K562 (cell line): ENCODE measurements at regions not wholly inside any gene's neighbourhood (a gene's known extent, or its start where the extent isn't known, plus 50 kb on each side); places are given as distances from the start of the nearest gene placed in this dataset.

Source experiments
- ATAC-seq: fragments of 200-7000 bp; cut with Tn5 transposase; 3 replicates; pipeline ENCODE4 v1.9.1; 2020; ENCODE audit warnings: moderate library complexity
- BruUV-seq: library from RNA; stranded (reverse); fragments of 400-500 nt; replicated peaks from 2 replicates; lab custom pipeline; 2021; lab: Mats Ljungman, UMichigan
- CTCF ChIA-PET: fragments of 300-600 bp; formaldehyde crosslinking; extraction: SDS; loops from one replicate; lab custom pipeline; 2021; ENCODE audit warnings: low intra/inter-chr PET ratio; lab: Yijun Ruan, JAX
- POLR2A ChIA-PET: fragments of 300-600, 350-650 bp; sonication (Branson Sonifier 250); formaldehyde crosslinking; extraction: SDS; loops from one replicate; lab custom pipeline; 2021; ENCODE audit warnings: antibody characterized with exemption, inconsistent platforms; lab: Yijun Ruan, JAX
- DNase-seq, 4 experiments: peaks; one replicate each; pipeline versions ENCODE4 v3.0.0 to v3.0.0-alpha.2; 2011 to 2018; ENCODE audit warnings: low spot score in 3 of 4, mixed read lengths in 3 of 4; ENCODE audit errors: extremely low read depth in 1 of 4
- FAIRE-seq: peaks from 2 replicates; lab custom pipeline; 2011; peaks lifted over from hg19 to GRCh38; lab: Jason Lieb, UNC
- H2AFZ ChIP-seq: 2 replicates; pipeline ENCODE4 v1.6.0; 2011; ENCODE audit warnings: low read depth, low read length, control low read depth, inconsistent platforms
- H3K27ac ChIP-seq: fragments of 200-600 bp; 3 replicates; pipeline ENCODE4 v1.8.0; 2011; ENCODE audit warnings: low read depth, mild to moderate bottlenecking, control low read depth, inconsistent platforms, low read length, moderate library complexity, mixed read lengths; ENCODE audit errors: extremely low read depth
- H3K27me3 ChIP-seq, 2 experiments: fragments of 300-600 bp in 1 of 2; 2 replicates in 1 of 2; 3 replicates in 1 of 2; pipeline versions ENCODE4 v1.6.0 to v1.8.0; 2011; ENCODE audit warnings: inconsistent platforms in 2 of 2, low read length in 2 of 2, mild to moderate bottlenecking in 1 of 2, mixed read lengths in 1 of 2, moderate library complexity in 1 of 2; ENCODE audit not compliant: control insufficient read depth in 2 of 2, insufficient read depth in 2 of 2
- H3K36me3 ChIP-seq: fragments of 300-600 bp; 3 replicates; pipeline ENCODE4 v1.8.0; 2011; ENCODE audit warnings: mild to moderate bottlenecking, low read length, inconsistent platforms; ENCODE audit not compliant: control insufficient read depth, insufficient read depth
- H3K4me1 ChIP-seq, 2 experiments: fragments of 200-600 bp in 1 of 2; replicated peaks in 1 of 2; 2 replicates in 1 of 2; 3 replicates in 1 of 2; pipeline versions ENCODE4 v1.5.1 to v1.8.0; 2011; ENCODE audit warnings: inconsistent platforms in 2 of 2, low read length in 2 of 2, mild to moderate bottlenecking in 1 of 2, mixed read lengths in 1 of 2, moderate library complexity in 1 of 2; ENCODE audit not compliant: control insufficient read depth in 2 of 2, insufficient read depth in 2 of 2
- H3K4me2 ChIP-seq: 2 replicates; pipeline ENCODE4 v1.6.1; 2011; ENCODE audit warnings: low read length, control low read depth, inconsistent platforms, mixed read lengths; ENCODE audit not compliant: insufficient read depth
- H3K4me3 ChIP-seq: fragments of 200-600 bp; sonication (generic), shearing (Covaris generic); 2 replicates; pipeline ENCODE4 v1.5.1; 2016; ENCODE audit warnings: control low read depth, inconsistent platforms
- H3K79me2 ChIP-seq: fragments of 200-600 bp; 3 replicates; pipeline ENCODE4 v1.8.0; 2011; ENCODE audit warnings: low read length, inconsistent platforms; ENCODE audit not compliant: control insufficient read depth, insufficient read depth
- H3K9ac ChIP-seq, 2 experiments: 2 replicates each; pipeline versions ENCODE4 v1.6.0 to v1.6.1; 2011; ENCODE audit warnings: low read depth in 2 of 2, low read length in 2 of 2, control low read depth in 1 of 2, inconsistent platforms in 1 of 2, mild to moderate bottlenecking in 1 of 2, mixed read lengths in 1 of 2; ENCODE audit not compliant: insufficient read depth in 1 of 2
- H3K9me1 ChIP-seq: one replicate; pipeline ENCODE4 v1.6.0; 2011; ENCODE audit warnings: inconsistent platforms, mild to moderate bottlenecking, low read length, moderate library complexity; ENCODE audit not compliant: control insufficient read depth, insufficient read depth
- H3K9me3 ChIP-seq: replicated peaks from 2 replicates; pipeline ENCODE4 v1.5.1; 2011; ENCODE audit warnings: low read depth, low read length, inconsistent platforms; ENCODE audit not compliant: control insufficient read depth, insufficient read depth
- H4K20me1 ChIP-seq: replicated peaks from 2 replicates; pipeline ENCODE4 v1.6.1; 2011; ENCODE audit warnings: low read length, inconsistent platforms, mixed read lengths; ENCODE audit not compliant: control insufficient read depth, insufficient read depth
- ETS2 ChIP-seq: IDR thresholded peaks from 2 replicates; pipeline ENCODE4 v1.6.1; 2016; ENCODE audit warnings: borderline replicate concordance, missing genetic modification characterization, mild to moderate bottlenecking, moderate library complexity, missing compliant biosample characterization; ENCODE audit not compliant: poor library complexity, severe bottlenecking
- HDAC3 ChIP-seq: fragments of 450-650 bp; IDR thresholded peaks from 2 replicates; pipeline ENCODE4 v1.6.1; 2018; ENCODE audit warnings: borderline replicate concordance, mild to moderate bottlenecking, moderate library complexity; ENCODE audit not compliant: partially characterized antibody
- HMG20A ChIP-seq: fragments of 450-650 bp; formaldehyde crosslinking; conservative IDR thresholded peaks from 2 replicates; pipeline ENCODE4 v1.4.0; 2020; ENCODE audit warnings: mild to moderate bottlenecking, mixed read lengths
- HOXB6 ChIP-seq: fragments of 250-450 bp; sonication (Bioruptor Pico); IDR thresholded peaks from 2 replicates; pipeline ENCODE4 v1.5.1; 2022; ENCODE audit warnings: mild to moderate bottlenecking, borderline replicate concordance
- KDM1A ChIP-seq, 2 experiments: fragments of 450-650 bp; IDR thresholded peaks; 2 replicates each; pipeline ENCODE4 v1.6.1; 2016; ENCODE audit warnings: mild to moderate bottlenecking in 2 of 2
- MECOM ChIP-seq: fragments of 250-450 bp; sonication (Bioruptor Pico); IDR thresholded peaks from 2 replicates; pipeline ENCODE4 v1.8.0; 2022; ENCODE audit warnings: inconsistent platforms
- MYNN ChIP-seq, 2 experiments: sonication (generic); formaldehyde crosslinking in 1 of 2; IDR thresholded peaks; 2 replicates each; pipeline versions ENCODE4 v1.5.0 to v1.6.1; 2016 to 2020; ENCODE audit warnings: antibody characterized with exemption in 1 of 2, missing genetic modification reagents in 1 of 2
- NFIX ChIP-seq: fragments of 250-450 bp; sonication (Bioruptor Pico); IDR thresholded peaks from 2 replicates; pipeline ENCODE4 v1.4.0; 2020; ENCODE audit warnings: low read depth, mild to moderate bottlenecking, moderate library complexity
- PURB ChIP-seq: sonication (generic); formaldehyde crosslinking; IDR thresholded peaks from 2 replicates; pipeline ENCODE4 v1.9.0; 2021; ENCODE audit warnings: low read depth, mild to moderate bottlenecking, missing genetic modification reagents
- SIN3A ChIP-seq, 2 experiments: fragments of 150-350 bp in 1 of 2; IDR thresholded peaks; 2 replicates each; pipeline ENCODE4 v1.6.1; 2011 to 2016; ENCODE audit warnings: borderline replicate concordance in 2 of 2, low read depth in 2 of 2, low read length in 2 of 2, mild to moderate bottlenecking in 2 of 2, moderate library complexity in 2 of 2; ENCODE audit not compliant: control insufficient read depth in 1 of 2
- SP1 ChIP-seq: sonication (generic); formaldehyde crosslinking; IDR thresholded peaks from 2 replicates; pipeline ENCODE4 v1.8.1; 2022; ENCODE audit warnings: mild to moderate bottlenecking, missing genetic modification reagents
- ZNF274 ChIP-seq: IDR thresholded peaks from 2 replicates; pipeline ENCODE4 v1.6.1; 2011; ENCODE audit warnings: low read depth, mild to moderate bottlenecking, low read length, moderate library complexity, borderline replicate concordance
- WGBS: fragments of 100-300 bp; shearing (Covaris generic); methylation state at CpG from one replicate; pipeline ENCODE4 v1.1.6; 2016; ENCODE audit warnings: low coverage, mixed read lengths; ENCODE audit not compliant: insufficient coverage; ENCODE audit errors: missing lambda C conversion rate; 5-methylcytosine and 5-hydroxymethylcytosine counted together
- in situ Hi-C: fragments of 300-500 bp; cut with MboI; formaldehyde crosslinking; loops from 4 replicates; pipeline ENCODE4 v1.15.0; 2018; ENCODE audit warnings: inconsistent platforms, mixed read lengths
- intact Hi-C: fragments of 100-400 bp; cut with micrococcal nuclease; formaldehyde crosslinking; loops from 2 replicates; pipeline ENCODE4 v1.14.2; 2022
- TF ChIP-seq, protein P1 (sequence below): IDR thresholded peaks from 2 replicates; pipeline ENCODE4 v1.6.1; 2012; ENCODE audit warnings: low read depth, low read length, improper control_type of control experiment, borderline replicate concordance
- TF ChIP-seq, protein P2 (sequence below): sonication (generic); formaldehyde crosslinking; IDR thresholded peaks from 2 replicates; pipeline ENCODE4 v1.8.0; 2022; ENCODE audit warnings: missing genetic modification reagents, mild to moderate bottlenecking, borderline replicate concordance
- TF ChIP-seq, protein P3 (sequence below), 3 experiments: fragments of 200-800 bp in 1 of 3; sonication (Bioruptor generic) in 1 of 3; sonication (generic) in 1 of 3; formaldehyde crosslinking in 1 of 3; IDR thresholded peaks; 2 replicates each; pipeline versions ENCODE4 v1.6.1 to v1.8.0; 2016 to 2022; ENCODE audit warnings: mild to moderate bottlenecking in 2 of 3, missing compliant biosample characterization in 2 of 3, missing genetic modification characterization in 2 of 3, missing genetic modification reagents in 1 of 3

DNA sequence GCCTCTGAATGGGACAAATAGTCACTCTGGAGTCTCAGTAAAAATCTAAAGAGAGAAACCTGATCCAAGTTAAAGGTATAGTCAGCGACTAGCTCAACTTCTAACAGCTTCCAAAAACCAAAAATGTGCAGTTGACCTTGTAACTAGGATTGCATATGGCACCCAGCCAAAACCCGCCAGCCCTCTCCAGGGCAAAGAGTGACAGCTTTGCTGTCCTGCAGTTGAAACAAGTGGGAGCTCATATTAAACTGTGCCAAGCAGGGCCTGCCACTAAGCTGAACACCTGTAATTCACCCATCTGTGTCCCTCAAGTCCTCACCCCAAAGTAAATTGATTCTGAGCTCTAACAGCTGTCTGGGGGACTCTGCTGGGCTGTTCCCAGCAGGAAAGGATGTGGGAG, 695.3 kb downstream of the MAFB start:
- TF ChIP-seq ZNF274 (no peak), PURB (CRISPR knock-in tag) (no peak), SIN3A (IDR thresholded peaks at IDR 0.05; ENCODE audit: borderline replicate concordance in 2 of 2, control insufficient read depth in 1 of 2, low read depth in 2 of 2, low read length in 2 of 2) (no peak), MYNN (IDR thresholded peaks at IDR 0.05) (no peak), MYNN (CRISPR knock-in tag; IDR thresholded peaks at IDR 0.05) (no peak), NFIX (CRISPR knock-in tag) (no peak), HMG20A (CRISPR knock-in tag) (no peak), HDAC3 (no peak), ETS2 (tag) (no peak), HOXB6 (CRISPR knock-in tag) (no peak), SP1 (no peak), MECOM (no peak), KDM1A (IDR thresholded peaks at IDR 0.05) (no peak)
- TF ChIP-seq, protein P1, sequence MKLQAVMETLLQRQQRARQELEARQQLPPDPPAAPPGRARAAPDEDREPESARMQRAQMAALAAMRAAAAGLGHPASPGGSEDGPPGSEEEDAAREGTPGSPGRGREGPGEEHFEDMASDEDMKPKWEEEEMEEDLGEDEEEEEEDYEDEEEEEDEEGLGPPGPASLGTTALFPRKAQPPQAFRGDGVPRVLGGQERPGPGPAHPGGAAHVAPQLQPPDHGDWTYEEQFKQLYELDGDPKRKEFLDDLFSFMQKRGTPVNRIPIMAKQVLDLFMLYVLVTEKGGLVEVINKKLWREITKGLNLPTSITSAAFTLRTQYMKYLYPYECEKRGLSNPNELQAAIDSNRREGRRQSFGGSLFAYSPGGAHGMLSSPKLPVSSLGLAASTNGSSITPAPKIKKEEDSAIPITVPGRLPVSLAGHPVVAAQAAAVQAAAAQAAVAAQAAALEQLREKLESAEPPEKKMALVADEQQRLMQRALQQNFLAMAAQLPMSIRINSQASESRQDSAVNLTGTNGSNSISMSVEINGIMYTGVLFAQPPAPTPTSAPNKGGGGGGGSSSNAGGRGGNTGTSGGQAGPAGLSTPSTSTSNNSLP, result no peak
- TF ChIP-seq, protein P2, sequence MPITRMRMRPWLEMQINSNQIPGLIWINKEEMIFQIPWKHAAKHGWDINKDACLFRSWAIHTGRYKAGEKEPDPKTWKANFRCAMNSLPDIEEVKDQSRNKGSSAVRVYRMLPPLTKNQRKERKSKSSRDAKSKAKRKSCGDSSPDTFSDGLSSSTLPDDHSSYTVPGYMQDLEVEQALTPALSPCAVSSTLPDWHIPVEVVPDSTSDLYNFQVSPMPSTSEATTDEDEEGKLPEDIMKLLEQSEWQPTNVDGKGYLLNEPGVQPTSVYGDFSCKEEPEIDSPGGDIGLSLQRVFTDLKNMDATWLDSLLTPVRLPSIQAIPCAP (CRISPR knock-in tag), result no peak
- TF ChIP-seq, protein P3, sequence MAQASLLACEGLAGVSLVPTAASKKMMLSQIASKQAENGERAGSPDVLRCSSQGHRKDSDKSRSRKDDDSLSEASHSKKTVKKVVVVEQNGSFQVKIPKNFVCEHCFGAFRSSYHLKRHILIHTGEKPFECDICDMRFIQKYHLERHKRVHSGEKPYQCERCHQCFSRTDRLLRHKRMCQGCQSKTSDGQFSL (CRISPR knock-in tag; IDR thresholded peaks at IDR 0.05), result no peak
- TF ChIP-seq, protein P3 (tag; IDR thresholded peaks at IDR 0.05), result no peak
- no peak for FAIRE-seq
- POLR2A ChIA-PET, result no interaction called here
- in situ Hi-C loops, result no loop called here
- intact Hi-C loops, result no loop called here
- H3K9me1 ChIP-seq, result no peaks in the 10 kb centered on the region
- no peak for ATAC-seq
- H3K4me2 ChIP-seq, result no peak overlapping the region
- DNase-seq, result no peak
- H3K27me3 ChIP-seq, result no peaks in the 10 kb centered on the region
- H2AFZ ChIP-seq, result no peak overlapping the region
- BruUV-seq, result no TSS peak
- H3K9ac ChIP-seq, result no peak overlapping the region
- CTCF ChIA-PET, result no interaction called here
- no peaks in the 10 kb centered on the region for H3K79me2 ChIP-seq
- no peaks in the 10 kb centered on the region for H3K4me1 ChIP-seq
- H3K4me3 ChIP-seq, result no peak overlapping the region
- H3K27ac ChIP-seq, result no peak overlapping the region
- WGBS, result 0% methylated on average over 2 of the region's 2 CpGs
- no peaks in the 10 kb centered on the region for H4K20me1 ChIP-seq
- H3K9me3 ChIP-seq, result no peaks in the 10 kb centered on the region
- H3K36me3 ChIP-seq, result no peaks in the 10 kb centered on the region
